SK-N-SH treated with all-trans-retinoic acid at 6 μM for 48 hours (cell line): ENCODE measurements at regions not wholly inside any gene's neighbourhood (a gene's known extent, or its start where the extent isn't known, plus 50 kb on each side); places are given as distances from the start of the nearest gene placed in this dataset.
A peak's percentile ranks its signal among the peaks of the same experiment; 100 is the strongest.

Experiments
- ATAC-seq: fragments of 200-7000 bp; cut with Tn5 transposase; 3 replicates; pipeline ENCODE4 v1.9.1; 2020; ENCODE audit warnings: mild to moderate bottlenecking, moderate library complexity
- ARNTL ChIP-seq: fragments of 450-650 bp; formaldehyde crosslinking; IDR thresholded peaks from 2 replicates; pipeline ENCODE4 v1.5.0; 2020; ENCODE audit warnings: low read depth, mild to moderate bottlenecking, moderate library complexity, borderline replicate concordance
- BACH2 ChIP-seq: fragments of 250-450 bp; sonication (Bioruptor Pico); IDR thresholded peaks from 2 replicates; pipeline ENCODE4 v1.9.0; 2021; ENCODE audit warnings: mild to moderate bottlenecking, borderline replicate concordance
- CREB5 ChIP-seq: fragments of 250-450 bp; sonication (Bioruptor Pico); IDR thresholded peaks from 2 replicates; pipeline ENCODE4 v1.5.1; 2020; ENCODE audit warnings: low read depth, mild to moderate bottlenecking, moderate library complexity
- CSDC2 ChIP-seq: fragments of 250-450 bp; sonication (Bioruptor Pico); IDR thresholded peaks from 2 replicates; pipeline ENCODE4 v1.5.0; 2020; ENCODE audit warnings: mild to moderate bottlenecking, moderate library complexity
- CSRNP3 ChIP-seq: fragments of 250-450 bp; sonication (Bioruptor Pico); IDR thresholded peaks from 2 replicates; pipeline ENCODE4 v1.5.1; 2021; ENCODE audit warnings: mild to moderate bottlenecking, moderate library complexity
- ESRRG ChIP-seq: fragments of 250-450 bp; sonication (Bioruptor Pico); IDR thresholded peaks from 2 replicates; pipeline ENCODE4 v1.6.1; 2021; ENCODE audit warnings: mild to moderate bottlenecking
- GLIS3 ChIP-seq: fragments of 250-450 bp; sonication (Bioruptor Pico); IDR thresholded peaks from 2 replicates; pipeline ENCODE4 v1.5.0; 2020; ENCODE audit warnings: mild to moderate bottlenecking, moderate library complexity
- ISL1 ChIP-seq: fragments of 250-450 bp; sonication (Bioruptor Pico); IDR thresholded peaks from 2 replicates; pipeline ENCODE4 v2.1.2; 2022; ENCODE audit warnings: mild to moderate bottlenecking, moderate library complexity
- OSR1 ChIP-seq: fragments of 250-450 bp; sonication (Bioruptor Pico); IDR thresholded peaks from 2 replicates; pipeline ENCODE4 v1.8.0; 2022; ENCODE audit warnings: moderate library complexity, mild to moderate bottlenecking, inconsistent platforms
- PPARA ChIP-seq: fragments of 250-450 bp; sonication (Bioruptor Pico); IDR thresholded peaks from 2 replicates; pipeline ENCODE4 v1.5.0; 2020; ENCODE audit warnings: mild to moderate bottlenecking, borderline replicate concordance
- RARB ChIP-seq: fragments of 250-450 bp; sonication (Bioruptor Pico); IDR thresholded peaks from 2 replicates; pipeline ENCODE4 v1.8.0; 2021; ENCODE audit warnings: mild to moderate bottlenecking, moderate library complexity
- SNAI2 ChIP-seq: fragments of 250-450 bp; sonication (Bioruptor Pico); IDR thresholded peaks from 2 replicates; pipeline ENCODE4 v1.5.0; 2020; ENCODE audit warnings: mild to moderate bottlenecking, moderate library complexity
- TCF4 ChIP-seq: fragments of 250-450 bp; sonication (Bioruptor Pico); IDR thresholded peaks from 2 replicates; pipeline ENCODE4 v1.8.0; 2021; ENCODE audit warnings: mild to moderate bottlenecking, moderate library complexity, borderline replicate concordance
- TOX ChIP-seq: fragments of 250-450 bp; sonication (Bioruptor Pico); IDR thresholded peaks from 2 replicates; pipeline ENCODE4 v1.8.0; 2021; ENCODE audit warnings: mild to moderate bottlenecking, moderate library complexity, borderline replicate concordance
- ZC3H10 ChIP-seq: fragments of 250-450 bp; sonication (Bioruptor Pico); IDR thresholded peaks from 2 replicates; pipeline ENCODE4 v1.5.1; 2021; ENCODE audit warnings: mild to moderate bottlenecking, moderate library complexity
- ZFP3 ChIP-seq: fragments of 250-450 bp; sonication (Bioruptor Pico); IDR thresholded peaks from 2 replicates; pipeline ENCODE4 v1.5.0; 2020; ENCODE audit warnings: mild to moderate bottlenecking, moderate library complexity
- ZFP30 ChIP-seq: fragments of 450-650 bp; formaldehyde crosslinking; IDR thresholded peaks from 2 replicates; pipeline ENCODE4 v1.5.0; 2022; ENCODE audit warnings: mild to moderate bottlenecking, moderate library complexity
- ZNF565 ChIP-seq: fragments of 450-650 bp; formaldehyde crosslinking; conservative IDR thresholded peaks from 2 replicates; pipeline ENCODE4 v1.5.0; 2020; ENCODE audit warnings: low read depth, mild to moderate bottlenecking, moderate library complexity
- ZNF70 ChIP-seq: fragments of 450-650 bp; formaldehyde crosslinking; IDR thresholded peaks from 2 replicates; pipeline ENCODE4 v1.5.0; 2020; ENCODE audit warnings: mild to moderate bottlenecking, moderate library complexity
- ZNF8 ChIP-seq: fragments of 450-650 bp; formaldehyde crosslinking; IDR thresholded peaks from 2 replicates; pipeline ENCODE4 v1.5.0; 2020; ENCODE audit warnings: mild to moderate bottlenecking, moderate library complexity
- TF ChIP-seq, protein P1 (sequence below): fragments of 250-450 bp; sonication (Bioruptor Pico); IDR thresholded peaks from 2 replicates; pipeline ENCODE4 v1.5.0; 2020; ENCODE audit warnings: mild to moderate bottlenecking, moderate library complexity

GRCh38 chr6:100247123-100247522, 217.6 kb downstream of the SIM1 start:
- TF ChIP-seq TCF4 (CRISPR knock-in tag) (no peak), CSRNP3 (CRISPR knock-in tag) (no peak), PPARA (no peak), ZNF565 (CRISPR knock-in tag) (no peak), ESRRG (CRISPR knock-in tag) (no peak), RARB (CRISPR knock-in tag) (no peak)
- ATAC-seq = no peak

GRCh38 chr6:100246206-100246605, 218.5 kb downstream of the SIM1 start:
- ATAC-seq = peak; percentile 48; the same call in 1 of the 3 replicates
- TF ChIP-seq ZFP3 = no peak
- TF ChIP-seq, all 23 proteins: peak for 0

- no peak for ATAC-seq
- TF ChIP-seq CSRNP3 (CRISPR knock-in tag) = no peak
These were observed 223.9 kb downstream of the SIM1 start for GRCh38 chr6:100240798-100241197.

- no peak for ATAC-seq
- TF ChIP-seq ISL1 (CRISPR knock-in tag) (no peak), OSR1 (CRISPR knock-in tag) (no peak), ESRRG (CRISPR knock-in tag) (no peak), TOX (CRISPR knock-in tag) (no peak), GLIS3 (CRISPR knock-in tag) (no peak), RARB (CRISPR knock-in tag) (no peak), ZC3H10 (CRISPR knock-in tag) (no peak), TCF4 (CRISPR knock-in tag) (no peak), ZFP3 (no peak), ZNF70 (CRISPR knock-in tag) (no peak), ZNF8 (CRISPR knock-in tag) (no peak), CREB5 (no peak), BACH2 (CRISPR knock-in tag) (no peak)
- TF ChIP-seq, protein P1, sequence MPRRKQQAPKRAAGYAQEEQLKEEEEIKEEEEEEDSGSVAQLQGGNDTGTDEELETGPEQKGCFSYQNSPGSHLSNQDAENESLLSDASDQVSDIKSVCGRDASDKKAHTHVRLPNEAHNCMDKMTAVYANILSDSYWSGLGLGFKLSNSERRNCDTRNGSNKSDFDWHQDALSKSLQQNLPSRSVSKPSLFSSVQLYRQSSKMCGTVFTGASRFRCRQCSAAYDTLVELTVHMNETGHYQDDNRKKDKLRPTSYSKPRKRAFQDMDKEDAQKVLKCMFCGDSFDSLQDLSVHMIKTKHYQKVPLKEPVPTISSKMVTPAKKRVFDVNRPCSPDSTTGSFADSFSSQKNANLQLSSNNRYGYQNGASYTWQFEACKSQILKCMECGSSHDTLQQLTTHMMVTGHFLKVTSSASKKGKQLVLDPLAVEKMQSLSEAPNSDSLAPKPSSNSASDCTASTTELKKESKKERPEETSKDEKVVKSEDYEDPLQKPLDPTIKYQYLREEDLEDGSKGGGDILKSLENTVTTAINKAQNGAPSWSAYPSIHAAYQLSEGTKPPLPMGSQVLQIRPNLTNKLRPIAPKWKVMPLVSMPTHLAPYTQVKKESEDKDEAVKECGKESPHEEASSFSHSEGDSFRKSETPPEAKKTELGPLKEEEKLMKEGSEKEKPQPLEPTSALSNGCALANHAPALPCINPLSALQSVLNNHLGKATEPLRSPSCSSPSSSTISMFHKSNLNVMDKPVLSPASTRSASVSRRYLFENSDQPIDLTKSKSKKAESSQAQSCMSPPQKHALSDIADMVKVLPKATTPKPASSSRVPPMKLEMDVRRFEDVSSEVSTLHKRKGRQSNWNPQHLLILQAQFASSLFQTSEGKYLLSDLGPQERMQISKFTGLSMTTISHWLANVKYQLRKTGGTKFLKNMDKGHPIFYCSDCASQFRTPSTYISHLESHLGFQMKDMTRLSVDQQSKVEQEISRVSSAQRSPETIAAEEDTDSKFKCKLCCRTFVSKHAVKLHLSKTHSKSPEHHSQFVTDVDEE = no peak
These were observed 226.9 kb downstream of the SIM1 start for GRCh38 chr6:100237821-100238220.

GRCh38 chr6:100236389-100236788, 228.3 kb downstream of the SIM1 start:
- TF ChIP-seq ZNF8 (CRISPR knock-in tag) (no peak), ARNTL (CRISPR knock-in tag) (no peak), CSDC2 (CRISPR knock-in tag) (no peak), BACH2 (CRISPR knock-in tag) (no peak), PPARA (no peak), ZFP3 (no peak), CSRNP3 (CRISPR knock-in tag) (no peak), OSR1 (CRISPR knock-in tag) (no peak), ZFP30 (CRISPR knock-in tag) (no peak), ISL1 (CRISPR knock-in tag) (no peak), ESRRG (CRISPR knock-in tag) (no peak), ZC3H10 (CRISPR knock-in tag) (no peak), SNAI2 (no peak), RARB (CRISPR knock-in tag) (no peak)
- TF ChIP-seq, protein P1 = no peak
- TF ChIP-seq, all 23 proteins: peak for 0

More at GRCh38 chr6:100236389-100236788, 228.3 kb downstream of the SIM1 start:
- no peak for ATAC-seq
